B cell (primary cell): ENCODE measurements at regions not wholly inside any gene's neighbourhood (a gene's known extent, or its start where the extent isn't known, plus 50 kb on each side); places are given as distances from the start of the nearest gene placed in this dataset.
A peak's percentile ranks its signal among the peaks of the same experiment; 100 is the strongest.

Source experiments
- ATAC-seq: fragments of 200-7000 bp; cut with Tn5 transposase; one replicate; pipeline ENCODE4 v1.10.0; 2021; ENCODE audit warnings: low read depth, mild to moderate bottlenecking, moderate number of reproducible peaks, moderate library complexity
- CTCF ChIA-PET: fragments of 350-600 bp; sonication (Branson Sonifier 250); formaldehyde crosslinking; loops from one replicate; lab custom pipeline; 2021; ENCODE audit warnings: antibody characterized with exemption, inconsistent platforms; lab: Charles Lee
- POLR2A ChIA-PET: fragments of 350-600 bp; sonication (Branson Sonifier 250); formaldehyde crosslinking; loops from one replicate; lab custom pipeline; 2021; ENCODE audit warnings: antibody characterized with exemption; lab: Charles Lee
- DNase-seq: peaks from one replicate; pipeline ENCODE4 v3.0.0; 2013
- H2AFZ ChIP-seq: 2 replicates; pipeline ENCODE4 v1.6.1; 2012; ENCODE audit warnings: mild to moderate bottlenecking, low read depth, low read length; ENCODE audit not compliant: insufficient read depth, poor library complexity, severe bottlenecking
- H3K27ac ChIP-seq, 2 donors: 1 replicate in 1 of 2; 2 replicates in 1 of 2; pipeline ENCODE4 v1.5.1; 2012 to 2013; ENCODE audit warnings: low read length in 2 of 2, mild to moderate bottlenecking in 2 of 2, moderate library complexity in 1 of 2
- H3K27me3 ChIP-seq, 4 experiments: fragments of 200-600 bp in 1 of 4; sonication (generic) in 1 of 4; replicated peaks in 1 of 4; 1 replicate in 2 of 4; 2 replicates in 2 of 4; pipeline versions ENCODE4 v1.6.1 to v1.7.0; 2013 to 2016; ENCODE audit warnings: low read length in 3 of 4, mild to moderate bottlenecking in 2 of 4, mixed read lengths in 1 of 4, moderate library complexity in 1 of 4; ENCODE audit not compliant: insufficient read depth in 4 of 4, control insufficient read depth in 3 of 4; ENCODE audit errors: control extremely low read depth in 1 of 4
- H3K36me3 ChIP-seq, 2 experiments: replicated peaks in 1 of 2; 1 replicate in 1 of 2; 2 replicates in 1 of 2; pipeline versions ENCODE4 v1.6.1 to v1.7.1; 2013; ENCODE audit warnings: low read length in 1 of 2; ENCODE audit not compliant: insufficient read depth in 2 of 2, control insufficient read depth in 1 of 2; ENCODE audit errors: control extremely low read depth in 1 of 2, extremely low read depth in 1 of 2
- H3K4me1 ChIP-seq, 2 donors: fragments of 200-600 bp in 1 of 2; sonication (generic) in 1 of 2; 1 replicate in 1 of 2; 2 replicates in 1 of 2; pipeline versions ENCODE4 v1.5.1 to v1.6.1; 2013 to 2017; ENCODE audit warnings: low read length in 2 of 2; ENCODE audit not compliant: control insufficient read depth in 2 of 2, insufficient read depth in 2 of 2
- H3K4me2 ChIP-seq: replicated peaks from 2 replicates; pipeline ENCODE3; 2012; ENCODE audit warnings: mild to moderate bottlenecking, low read depth, low read length; ENCODE audit not compliant: poor library complexity, severe bottlenecking
- H3K4me3 ChIP-seq, 5 experiments: fragments of 200-600 bp in 1 of 5; sonication (generic) in 1 of 5; 1 replicate in 3 of 5; 2 replicates in 2 of 5; pipeline versions ENCODE4 v1.5.1 to v1.7.0; 2011 to 2016; ENCODE audit warnings: low read length in 4 of 5, mild to moderate bottlenecking in 4 of 5, low read depth in 2 of 5, control low read depth in 1 of 5, moderate library complexity in 1 of 5; ENCODE audit not compliant: insufficient read depth in 1 of 5; ENCODE audit errors: control extremely low read depth in 1 of 5, extremely low read depth in 1 of 5
- H3K79me2 ChIP-seq: fragments of 200-600 bp; sonication (generic); one replicate; pipeline ENCODE4 v1.6.0; 2016; ENCODE audit warnings: low read length; ENCODE audit not compliant: control insufficient read depth, insufficient read depth
- H3K9ac ChIP-seq: fragments of 200-600 bp; sonication (generic); 2 replicates; pipeline ENCODE4 v1.6.1; 2017; ENCODE audit warnings: mild to moderate bottlenecking, low read length, moderate library complexity
- H3K9me3 ChIP-seq, 3 donors: one replicate each; pipeline versions ENCODE4 v1.6.1 to v1.7.1; 2013; ENCODE audit warnings: low read length in 2 of 3; ENCODE audit not compliant: control insufficient read depth in 2 of 3, insufficient read depth in 1 of 3; ENCODE audit errors: control extremely low read depth in 1 of 3
- H4K20me1 ChIP-seq: 2 replicates; pipeline ENCODE4 v1.6.0; 2012; ENCODE audit warnings: mild to moderate bottlenecking, low read length; ENCODE audit not compliant: insufficient read depth, control insufficient read depth, poor library complexity, severe bottlenecking
- H3K27ac Mint-ChIP-seq: one replicate; pipeline ENCODE4 v1.8.0; 2021; ENCODE audit warnings: mixed read lengths
- H3K27me3 Mint-ChIP-seq: one replicate; pipeline ENCODE4 v1.8.0; 2021; ENCODE audit warnings: mixed read lengths
- H3K4me1 Mint-ChIP-seq: one replicate; pipeline ENCODE4 v1.8.0; 2021; ENCODE audit warnings: mixed read lengths
- H3K4me3 Mint-ChIP-seq: one replicate; pipeline ENCODE4 v1.8.0; 2021; ENCODE audit warnings: mixed read lengths
- H3K9me3 Mint-ChIP-seq: one replicate; pipeline ENCODE4 v1.8.0; 2022; ENCODE audit warnings: mixed read lengths; ENCODE audit not compliant: insufficient read depth
- CTCF ChIP-seq: fragments of 200-600 bp; IDR thresholded peaks from one replicate; pipeline ENCODE4 v1.8.0; 2022; ENCODE audit warnings: antibody characterized with exemption, mild to moderate bottlenecking
- EZH2 ChIP-seq: IDR thresholded peaks from 2 replicates; pipeline ENCODE4 v1.6.1; 2012; ENCODE audit warnings: borderline replicate concordance, low read depth, mild to moderate bottlenecking, moderate library complexity, low read length; ENCODE audit not compliant: insufficient read depth, poor library complexity, severe bottlenecking
- WGBS: methylation state at CpG from one replicate; pipeline ENCODE4 v1.1.5; 2013; ENCODE audit warnings: missing lambda C conversion rate; ENCODE audit not compliant: insufficient coverage; 5-methylcytosine and 5-hydroxymethylcytosine counted together
- intact Hi-C: fragments of 100-400 bp; cut with micrococcal nuclease; formaldehyde crosslinking; loops from one replicate; pipeline ENCODE4 v1.10.0; 2022

- peak overlapping the region; percentile 8 for H3K4me2 ChIP-seq
- H3K36me3 ChIP-seq = no peaks in the 10 kb centered on the region
- H3K4me3 Mint-ChIP-seq = peak overlapping the region; percentile 61
- POLR2A ChIA-PET = no interaction called here
- H3K9ac ChIP-seq = no peak overlapping the region
- peaks cover 28% of the 10 kb centered on the region for H3K27me3 Mint-ChIP-seq
- H3K79me2 ChIP-seq = no peaks in the 10 kb centered on the region
- peak overlapping the region; percentile 46 for H3K27ac Mint-ChIP-seq
- ATAC-seq = peak; percentile 22
- H3K4me3 ChIP-seq = no peak overlapping the region
- CTCF ChIA-PET = no interaction called here
- 65% methylated on average over 16 of the region's 17 CpGs for WGBS
- H3K4me1 ChIP-seq = peaks cover 0 to 29% of the 10 kb centered on the region in 2 donors
- H3K9me3 Mint-ChIP-seq = no peaks in the 10 kb centered on the region
- no peak for DNase-seq
- H4K20me1 ChIP-seq = no peaks in the 10 kb centered on the region
- TF ChIP-seq EZH2 = no peak
- no peak for TF ChIP-seq CTCF
- H3K27ac ChIP-seq = no peak overlapping the region
- H3K4me1 Mint-ChIP-seq = peaks cover 34% of the 10 kb centered on the region
- H3K9me3 ChIP-seq = no peaks in the 10 kb centered on the region
- peaks cover 0 to 11% (median 2%) of the 10 kb centered on the region in 4 experiments for H3K27me3 ChIP-seq
- intact Hi-C loops = no loop called here
- H2AFZ ChIP-seq = no peak overlapping the region
These were observed 487.6 kb downstream of the PREX1 start for GRCh38 chr20:48339986-48340882.
